Testis (tissue), 2 donors: ENCODE measurements at regions not wholly inside any gene's neighbourhood (a gene's known extent, or its start where the extent isn't known, plus 50 kb on each side); places are given as distances from the start of the nearest gene placed in this dataset.

Source experiments
- CTCF ChIP-seq, 3 experiments: fragments of 450-650 bp in 2 of 3; fragments of 200-600 bp in 1 of 3; sonication (generic) in 1 of 3; IDR thresholded peaks; one replicate each; pipeline ENCODE4 v1.5.1; 2016 to 2019; ENCODE audit warnings: antibody characterized with exemption in 3 of 3, mild to moderate bottlenecking in 2 of 3, moderate library complexity in 1 of 3
- POLR2A ChIP-seq: fragments of 450-650 bp; IDR thresholded peaks from one replicate; pipeline ENCODE4 v1.6.1; 2017; ENCODE audit warnings: antibody characterized with exemption, mild to moderate bottlenecking, moderate library complexity

- TF ChIP-seq POLR2A (no peak), CTCF (IDR thresholded peaks at IDR 0.05) (no peak)
Observed at GRCh38 chr6:27106382-27106781, 141.1 kb upstream of the PRSS16 start.
